HepG2 (cell line): ENCODE measurements at regions not wholly inside any gene's neighbourhood (a gene's known extent, or its start where the extent isn't known, plus 50 kb on each side); places are given as distances from the start of the nearest gene placed in this dataset.

Source experiments
- CREB1 ChIP-seq, 2 experiments: fragments of 450-650 bp in 1 of 2; IDR thresholded peaks; 2 replicates each; pipeline ENCODE4 v1.6.1; 2016 to 2017; ENCODE audit warnings: control low read depth in 1 of 2, mild to moderate bottlenecking in 1 of 2, missing compliant biosample characterization in 1 of 2, missing genetic modification characterization in 1 of 2
- DR1 ChIP-seq: sonication (generic); formaldehyde crosslinking; IDR thresholded peaks from 2 replicates; pipeline ENCODE4 v1.8.0; 2021; ENCODE audit warnings: mild to moderate bottlenecking, missing genetic modification reagents, inconsistent platforms
- MTERF4 ChIP-seq: sonication (generic); formaldehyde crosslinking; IDR thresholded peaks from 2 replicates; pipeline ENCODE4 v1.8.0; 2023; ENCODE audit warnings: mild to moderate bottlenecking, missing genetic modification reagents
- NRL ChIP-seq: sonication (generic); formaldehyde crosslinking; IDR thresholded peaks from 2 replicates; pipeline ENCODE4 v1.5.0; 2020; ENCODE audit warnings: missing genetic modification reagents, mild to moderate bottlenecking, moderate library complexity, borderline replicate concordance
- PAWR ChIP-seq: sonication (generic); formaldehyde crosslinking; IDR thresholded peaks from 2 replicates; pipeline ENCODE4 v1.4.0; 2020; ENCODE audit warnings: missing genetic modification reagents, mild to moderate bottlenecking, borderline replicate concordance
- TBL1XR1 ChIP-seq: fragments of 150-350 bp; IDR thresholded peaks from 2 replicates; pipeline ENCODE4 v1.6.1; 2014; ENCODE audit warnings: borderline replicate concordance, low read length; ENCODE audit not compliant: partially characterized antibody
- TCF7L2 ChIP-seq: IDR thresholded peaks from 2 replicates; pipeline ENCODE4 v1.6.1; 2011; ENCODE audit warnings: mild to moderate bottlenecking, low read depth, low read length, moderate library complexity
- ZBTB33 ChIP-seq: sonication (generic); formaldehyde crosslinking; IDR thresholded peaks from 2 replicates; pipeline ENCODE4 v1.4.0; 2020; ENCODE audit warnings: missing genetic modification reagents
- ZBTB43 ChIP-seq: sonication (generic); formaldehyde crosslinking; conservative IDR thresholded peaks from 2 replicates; pipeline ENCODE4 v1.4.0; 2020; ENCODE audit warnings: missing genetic modification reagents
- ZGPAT ChIP-seq: IDR thresholded peaks from 2 replicates; pipeline ENCODE4 v1.6.1; 2016; ENCODE audit warnings: mild to moderate bottlenecking
- ZNF331 ChIP-seq: sonication (generic); formaldehyde crosslinking; IDR thresholded peaks from 2 replicates; pipeline ENCODE4 v1.4.0; 2020; ENCODE audit warnings: missing genetic modification reagents
- ZNF33A ChIP-seq: sonication (generic); formaldehyde crosslinking; IDR thresholded peaks from 2 replicates; pipeline ENCODE4 v1.5.1; 2020; ENCODE audit warnings: missing genetic modification reagents, mild to moderate bottlenecking, moderate library complexity, borderline replicate concordance
- ZNF609 ChIP-seq: sonication (generic); formaldehyde crosslinking; IDR thresholded peaks from 2 replicates; pipeline ENCODE4 v1.4.0; 2020; ENCODE audit warnings: mild to moderate bottlenecking, missing genetic modification reagents, borderline replicate concordance
- ZNF629 ChIP-seq: sonication (generic); formaldehyde crosslinking; conservative IDR thresholded peaks from 2 replicates; pipeline ENCODE4 v1.5.0; 2020; ENCODE audit warnings: missing genetic modification reagents
- ZZZ3 ChIP-seq: sonication (generic); formaldehyde crosslinking; IDR thresholded peaks from 2 replicates; pipeline ENCODE4 v1.4.0; 2020; ENCODE audit warnings: missing genetic modification reagents, mild to moderate bottlenecking, borderline replicate concordance

GRCh38 chr7:96415293-96415940, 93.5 kb upstream of the SLC25A13 start (continued):
- peak; percentile 95 for TF ChIP-seq ZNF331
- peak; percentile 44 for TF ChIP-seq TBL1XR1
- TF ChIP-seq ZZZ3, result no peak
- TF ChIP-seq ZNF609, result peak; percentile 84
- peak; percentile 64; the same call in 1 of the 2 replicates for TF ChIP-seq ZNF629 (CRISPR knock-in tag)
- TF ChIP-seq CREB1 (IDR thresholded peaks at IDR 0.05), result peak; percentile 64
- peak; percentile 76 for TF ChIP-seq CREB1 (CRISPR knock-in tag; IDR thresholded peaks at IDR 0.05)
- TF ChIP-seq NRL (CRISPR knock-in tag), result no peak; the same call in 1 of the 2 replicates
- TF ChIP-seq ZBTB43 (CRISPR knock-in tag), result peak; percentile 54; the same call in 1 of the 2 replicates
- peak; percentile 71; the same call in 1 of the 2 replicates for TF ChIP-seq ZBTB33 (CRISPR knock-in tag)
- TF ChIP-seq ZGPAT (CRISPR knock-in tag), result peak; percentile 80
- TF ChIP-seq ZNF33A (CRISPR knock-in tag), result no peak
- TF ChIP-seq MTERF4 (CRISPR knock-in tag), result no peak
- TF ChIP-seq PAWR, result no peak
- TF ChIP-seq DR1 (CRISPR knock-in tag), result 0 out of 2 replicates have a peak, but pooled peaks have one; percentile 35
- TF ChIP-seq TCF7L2, result 0 out of 2 replicates have a peak, but pooled peaks have one; percentile 26
